ENCODE measurements at regions not wholly inside any gene's neighbourhood (a gene's known extent, or its start where the extent isn't known, plus 50 kb on each side); places are given as distances from the start of the nearest gene placed in this dataset.

GRCh38 chr2:147577998-147578380 lies 266.8 kb upstream of the ACVR2A start:
- TF ChIP-seq CTCF (IDR thresholded peaks at IDR 0.05) (no peak), POLR2A (IDR thresholded peaks at IDR 0.05) (no peak)

Measured in suprapubic skin (tissue), 3 donors.